GM12892 (cell line): ENCODE measurements at regions not wholly inside any gene's neighbourhood (a gene's known extent, or its start where the extent isn't known, plus 50 kb on each side); places are given as distances from the start of the nearest gene placed in this dataset.

Experiments
- POLR2A ChIP-seq: IDR thresholded peaks from 2 replicates; pipeline ENCODE4 v1.6.1; 2011; ENCODE audit warnings: low read depth, low read length, control low read depth
- POLR2AphosphoS5 ChIP-seq: IDR thresholded peaks from 2 replicates; pipeline ENCODE4 v1.6.1; 2011; ENCODE audit warnings: low read depth, low read length, control low read depth
- TAF1 ChIP-seq: IDR thresholded peaks from 2 replicates; pipeline ENCODE4 v1.6.1; 2011; ENCODE audit warnings: low read depth, mild to moderate bottlenecking, control low read depth, low read length, borderline replicate concordance

DNA sequence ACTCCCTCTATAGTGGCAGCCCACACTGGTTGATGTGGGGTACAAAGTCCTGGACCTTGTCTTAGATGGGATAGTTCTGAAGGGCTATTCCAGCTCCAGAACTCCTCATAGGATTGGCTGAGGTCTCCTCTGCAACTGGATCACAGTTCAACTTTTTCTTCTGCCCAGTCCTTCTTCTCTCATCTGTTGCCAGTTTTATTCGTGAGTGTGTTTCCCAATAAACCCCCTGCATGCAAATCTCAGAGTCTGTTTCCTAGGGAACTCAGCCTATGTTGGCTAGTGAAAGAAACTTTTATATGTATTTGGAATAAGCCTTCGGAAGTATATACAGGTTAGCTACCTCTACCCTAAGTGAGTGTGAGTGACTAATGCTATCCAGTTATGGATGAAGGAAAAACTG, 823.4 kb downstream of the SLC4A3 start:
- TF ChIP-seq POLR2A (no peak), TAF1 (no peak), POLR2AphosphoS5 (no peak)
